WERI-Rb-1 (cell line): ENCODE measurements at regions not wholly inside any gene's neighbourhood (a gene's known extent, or its start where the extent isn't known, plus 50 kb on each side); places are given as distances from the start of the nearest gene placed in this dataset.
"Not testable (repeated sequence)": the region's sequence is repeated elsewhere in the genome, so short reads cannot be mapped to it uniquely, and the experiment has no call there.

Experiments used
- DNase-seq: peaks from one replicate; pipeline ENCODE4 v3.0.0-alpha.2; 2020
- H3K27ac ChIP-seq: fragments of 250-450 bp; sonication (Bioruptor Pico); 2 replicates; pipeline ENCODE4 v1.5.1; 2020; ENCODE audit warnings: mild to moderate bottlenecking, moderate library complexity
- H3K27me3 ChIP-seq: fragments of 250-450 bp; sonication (Bioruptor Pico); 2 replicates; pipeline ENCODE4 v1.5.1; 2021; ENCODE audit warnings: mild to moderate bottlenecking, low read depth, moderate library complexity; ENCODE audit not compliant: insufficient read depth, severe bottlenecking
- H3K36me3 ChIP-seq: fragments of 250-450 bp; sonication (Bioruptor Pico); 2 replicates; pipeline ENCODE4 v1.5.1; 2020; ENCODE audit warnings: mild to moderate bottlenecking, moderate library complexity
- H3K4me3 ChIP-seq: 2 replicates; pipeline ENCODE4 v1.5.1; 2011; ENCODE audit warnings: low read depth, mild to moderate bottlenecking, control low read depth, low read length
- H3K9me3 ChIP-seq: fragments of 250-450 bp; sonication (Bioruptor Pico); 2 replicates; pipeline ENCODE4 v1.5.1; 2021; ENCODE audit warnings: mild to moderate bottlenecking, moderate library complexity; ENCODE audit not compliant: severe bottlenecking
- TF ChIP-seq, protein P1 (sequence below): IDR thresholded peaks from 2 replicates; pipeline ENCODE4 v1.5.1; 2011; ENCODE audit warnings: low read depth, mild to moderate bottlenecking, control low read depth, inconsistent platforms, low read length

DNA sequence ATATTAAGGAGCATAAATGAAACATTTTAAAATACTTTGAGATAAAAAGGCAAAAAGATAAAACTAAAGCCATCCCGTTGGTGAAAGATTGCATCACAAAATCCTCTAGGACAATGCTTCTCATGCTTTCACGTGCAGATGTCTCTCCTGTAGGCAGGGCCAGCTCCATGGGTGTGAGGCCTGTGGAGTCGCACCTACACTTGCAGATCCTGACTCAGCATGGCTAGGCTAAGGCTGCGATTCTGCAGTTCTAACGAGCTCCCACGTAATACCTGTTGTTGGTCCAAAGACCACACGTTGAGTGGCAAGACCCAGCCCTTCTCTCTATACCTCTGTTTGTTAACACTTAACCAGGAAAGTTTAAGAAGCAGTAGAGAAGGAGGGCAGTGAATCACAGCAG, 62.1 kb upstream of the CAPRIN1 start:
- H3K36me3 ChIP-seq = no peaks in the 10 kb centered on the region
- no peaks in the 10 kb centered on the region for H3K9me3 ChIP-seq
- H3K27me3 ChIP-seq = no peaks in the 10 kb centered on the region
- no peak overlapping the region for H3K27ac ChIP-seq
- TF ChIP-seq, protein P1, sequence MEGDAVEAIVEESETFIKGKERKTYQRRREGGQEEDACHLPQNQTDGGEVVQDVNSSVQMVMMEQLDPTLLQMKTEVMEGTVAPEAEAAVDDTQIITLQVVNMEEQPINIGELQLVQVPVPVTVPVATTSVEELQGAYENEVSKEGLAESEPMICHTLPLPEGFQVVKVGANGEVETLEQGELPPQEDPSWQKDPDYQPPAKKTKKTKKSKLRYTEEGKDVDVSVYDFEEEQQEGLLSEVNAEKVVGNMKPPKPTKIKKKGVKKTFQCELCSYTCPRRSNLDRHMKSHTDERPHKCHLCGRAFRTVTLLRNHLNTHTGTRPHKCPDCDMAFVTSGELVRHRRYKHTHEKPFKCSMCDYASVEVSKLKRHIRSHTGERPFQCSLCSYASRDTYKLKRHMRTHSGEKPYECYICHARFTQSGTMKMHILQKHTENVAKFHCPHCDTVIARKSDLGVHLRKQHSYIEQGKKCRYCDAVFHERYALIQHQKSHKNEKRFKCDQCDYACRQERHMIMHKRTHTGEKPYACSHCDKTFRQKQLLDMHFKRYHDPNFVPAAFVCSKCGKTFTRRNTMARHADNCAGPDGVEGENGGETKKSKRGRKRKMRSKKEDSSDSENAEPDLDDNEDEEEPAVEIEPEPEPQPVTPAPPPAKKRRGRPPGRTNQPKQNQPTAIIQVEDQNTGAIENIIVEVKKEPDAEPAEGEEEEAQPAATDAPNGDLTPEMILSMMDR = no peak
- DNase-seq = no peak
- H3K4me3 ChIP-seq = no peak overlapping the region

DNA sequence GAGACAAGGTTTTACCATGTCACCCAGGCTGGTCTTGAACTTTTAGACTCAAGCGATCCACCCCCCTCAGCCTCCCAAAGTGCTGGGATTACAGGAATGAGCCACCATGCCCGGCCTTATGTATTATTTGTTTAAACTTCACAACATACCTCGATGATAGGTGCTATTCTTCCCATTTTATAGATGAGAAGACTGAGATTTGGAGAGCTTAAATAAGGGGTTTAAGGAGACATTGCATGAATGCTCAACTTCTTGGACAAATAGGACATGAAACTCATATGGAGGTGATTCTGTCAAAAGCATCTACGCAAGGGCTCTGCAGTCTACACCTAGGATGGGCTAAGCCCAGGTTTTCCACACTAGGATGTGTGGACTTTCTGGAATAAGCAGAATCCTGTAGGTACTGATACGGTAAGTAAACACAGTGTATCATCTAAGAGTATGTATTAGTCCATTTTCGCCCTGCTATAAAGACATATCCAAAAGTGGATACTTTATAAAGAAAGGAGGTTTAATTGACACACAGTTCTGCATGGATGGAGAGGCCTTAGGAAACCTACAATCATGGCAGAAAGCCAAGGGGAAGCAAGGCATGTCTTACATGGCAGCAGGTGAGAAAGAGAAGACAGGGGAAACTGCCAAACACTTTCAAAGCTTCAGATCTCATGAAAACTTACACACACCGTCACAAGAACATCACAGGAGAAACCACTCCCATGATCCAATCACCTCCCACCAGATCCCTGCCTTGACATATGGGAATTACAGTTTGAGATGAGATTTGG, 62.8 kb upstream of the CAPRIN1 start:
- Histone ChIP-seq H3K9me3 (no peaks in the 10 kb centered on the region), H3K27me3 (no peaks in the 10 kb centered on the region), H3K27ac (no peak overlapping the region), H3K4me3 (no peak overlapping the region), H3K36me3 (no peaks in the 10 kb centered on the region)
- TF ChIP-seq, protein P1 = no peak
- DNase-seq = no peak

DNA sequence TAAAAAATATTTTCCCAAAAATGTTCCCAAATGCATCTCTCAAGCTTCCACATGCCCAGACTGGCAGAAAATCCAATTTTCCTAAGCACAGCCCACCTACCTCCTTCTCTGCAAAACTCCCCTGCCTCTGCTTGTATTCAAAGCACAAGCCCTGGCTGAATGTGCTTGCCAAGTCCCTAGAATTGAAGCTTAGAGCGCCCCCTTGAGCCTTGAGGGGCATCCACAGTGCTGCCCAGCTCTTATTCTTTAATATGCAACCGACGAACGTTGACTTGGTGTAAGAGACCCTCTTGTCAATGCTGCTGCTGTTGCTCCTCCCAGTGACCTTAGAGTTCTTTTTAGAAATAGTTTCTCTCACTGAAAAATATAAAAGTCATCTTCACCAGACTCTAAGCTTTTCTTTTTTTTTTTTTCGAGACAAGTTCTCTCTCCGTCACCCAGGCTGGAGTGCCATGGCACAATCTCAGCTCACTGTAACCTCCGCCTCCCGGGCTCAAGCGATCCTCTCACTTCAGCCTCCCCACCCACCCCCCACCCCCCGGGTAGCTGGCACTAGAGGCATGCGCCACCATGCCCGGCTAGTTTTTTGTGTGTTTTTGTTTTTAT, 63.5 kb upstream of the CAPRIN1 start:
- Histone ChIP-seq H3K9me3 (no peaks in the 10 kb centered on the region), H3K27ac (no peak overlapping the region), H3K36me3 (no peaks in the 10 kb centered on the region), H3K27me3 (no peaks in the 10 kb centered on the region), H3K4me3 (no peak overlapping the region)
- DNase-seq = peak; percentile 87
- TF ChIP-seq, protein P1 = peak; percentile 82

DNA sequence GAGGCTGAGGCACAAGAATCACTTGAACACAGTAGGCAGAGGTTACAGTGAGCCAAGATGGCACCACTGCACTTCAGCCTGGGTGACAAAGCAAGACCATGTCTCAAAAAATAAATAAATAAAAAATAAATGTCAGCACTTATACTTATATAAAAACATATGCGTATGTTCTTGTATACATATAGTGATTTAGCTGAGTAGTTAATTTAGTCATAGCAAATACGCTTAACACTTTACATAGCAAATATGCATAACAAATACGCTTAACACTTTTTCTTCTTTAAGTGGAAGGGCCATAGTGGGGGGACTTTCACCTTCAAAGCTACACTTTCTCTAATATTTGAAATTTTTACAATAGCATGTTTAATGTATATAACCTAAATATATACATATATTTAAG, 64.0 kb upstream of the CAPRIN1 start:
- TF ChIP-seq, protein P1 = no peak
- DNase-seq = no peak
- no peaks in the 10 kb centered on the region for H3K36me3 ChIP-seq
- H3K9me3 ChIP-seq = no peaks in the 10 kb centered on the region
- H3K4me3 ChIP-seq = no peak overlapping the region
- H3K27ac ChIP-seq = no peak overlapping the region
- H3K27me3 ChIP-seq = no peaks in the 10 kb centered on the region

DNA sequence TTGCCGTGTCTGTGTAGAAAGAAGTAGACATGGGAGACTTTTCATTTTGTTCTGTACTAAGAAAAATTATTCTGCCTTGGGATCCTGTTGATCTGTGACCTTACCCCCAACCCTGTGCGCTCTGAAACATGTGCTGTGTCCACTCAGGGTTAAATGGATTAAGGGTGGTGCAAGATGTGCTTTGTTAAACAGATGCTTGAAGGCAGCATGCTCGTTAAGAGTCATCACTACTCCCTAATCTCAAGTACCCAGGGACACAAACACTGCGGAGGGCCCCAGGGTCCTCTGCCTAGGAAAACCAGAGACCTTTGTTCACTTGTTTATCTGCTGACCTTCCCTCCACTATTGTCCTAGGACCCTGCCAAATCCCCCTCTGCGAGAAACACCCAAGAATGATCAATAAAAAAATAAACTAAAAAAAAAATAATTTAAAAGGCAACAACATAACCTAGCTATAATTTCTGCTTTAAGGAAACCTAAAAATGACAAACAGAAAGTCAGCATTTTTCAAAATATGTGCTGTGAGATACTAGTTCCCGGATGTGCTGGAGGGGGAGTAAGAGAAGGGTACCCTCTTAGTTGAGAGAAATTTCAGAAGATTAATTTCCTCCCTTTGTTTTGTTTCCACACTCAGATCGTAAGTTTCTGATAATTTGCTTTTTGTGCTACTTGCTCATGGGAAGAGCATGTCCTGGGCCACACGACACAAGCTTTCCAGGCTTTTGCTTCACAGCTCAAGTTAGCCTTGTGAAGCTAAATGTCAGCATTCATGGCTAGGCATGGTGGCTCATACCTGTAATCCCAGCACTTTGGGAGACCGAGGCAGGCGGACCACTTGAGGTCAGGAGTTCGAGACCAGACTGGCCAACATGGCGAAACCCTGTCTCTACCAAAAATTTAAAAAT, 64.7 kb upstream of the CAPRIN1 start:
- not testable (repeated sequence) for H3K4me3 ChIP-seq, DNase-seq, H3K36me3 ChIP-seq, H3K27me3 ChIP-seq, H3K9me3 ChIP-seq
- 0 out of 2 replicates have a peak overlapping the region, but pooled peaks have one; percentile 3 for H3K27ac ChIP-seq
